SK-N-SH (cell line): ENCODE measurements at regions not wholly inside any gene's neighbourhood (a gene's known extent, or its start where the extent isn't known, plus 50 kb on each side); places are given as distances from the start of the nearest gene placed in this dataset.
"Not testable (repeated sequence)": the region's sequence is repeated elsewhere in the genome, so short reads cannot be mapped to it uniquely, and the experiment has no call there.

Experiments
- CTCF ChIA-PET: fragments of 300-600, 350-600 bp; formaldehyde crosslinking; extraction: SDS; loops from one replicate; lab custom pipeline; 2021; lab: Yijun Ruan, JAX
- POLR2A ChIA-PET: fragments of 350-600 bp; sonication (Branson Sonifier 250); formaldehyde crosslinking; extraction: SDS; loops from one replicate; lab custom pipeline; 2020; ENCODE audit warnings: antibody characterized with exemption, inconsistent platforms; lab: Yijun Ruan, JAX
- DNase-seq: peaks from one replicate; pipeline ENCODE4 v3.0.0; 2012
- H2AFZ ChIP-seq: fragments of 200-600 bp; sonication (generic); 2 replicates; pipeline ENCODE4 v1.8.1; 2016; ENCODE audit warnings: antibody characterized with exemption, mild to moderate bottlenecking, low read depth
- H3F3A ChIP-seq: fragments of 200-600 bp; sonication (generic); replicated peaks from 2 replicates; pipeline ENCODE3; 2016; ENCODE audit warnings: antibody characterized with exemption, mild to moderate bottlenecking; ENCODE audit not compliant: insufficient read depth
- H3K27ac ChIP-seq, 2 experiments: fragments of 200-500 bp in 1 of 2; fragments of 200-600 bp in 1 of 2; sonication (Bioruptor generic) in 1 of 2; sonication (generic), shearing (Covaris generic) in 1 of 2; 2 replicates each; pipeline versions ENCODE4 v1.5.1 to v1.6.1; 2014 to 2016; ENCODE audit warnings: low read depth in 2 of 2, inconsistent platforms in 1 of 2, low read length in 1 of 2, mild to moderate bottlenecking in 1 of 2, mixed read lengths in 1 of 2
- H3K27me3 ChIP-seq: fragments of 200-600 bp; sonication (generic), shearing (Covaris generic); 2 replicates; pipeline ENCODE4 v1.6.1; 2016; ENCODE audit warnings: mixed run types; ENCODE audit not compliant: insufficient read depth
- H3K36me3 ChIP-seq, 2 experiments: fragments of 200-500 bp in 1 of 2; fragments of 200-600 bp in 1 of 2; sonication (Bioruptor generic) in 1 of 2; sonication (generic) in 1 of 2; replicated peaks in 1 of 2; 2 replicates each; pipeline versions ENCODE3 to v1.5.1; 2014 to 2016; ENCODE audit warnings: low read length in 1 of 2, mild to moderate bottlenecking in 1 of 2; ENCODE audit not compliant: insufficient read depth in 2 of 2, control insufficient read depth in 1 of 2
- H3K4me1 ChIP-seq, 2 experiments: fragments of 200-500 bp in 1 of 2; fragments of 200-600 bp in 1 of 2; sonication (Bioruptor generic) in 1 of 2; sonication (generic), shearing (Covaris generic) in 1 of 2; 2 replicates each; pipeline versions ENCODE4 v1.5.1 to v1.6.1; 2014 to 2016; ENCODE audit warnings: low read depth in 1 of 2, low read length in 1 of 2, mixed run types in 1 of 2; ENCODE audit not compliant: insufficient read depth in 2 of 2, control insufficient read depth in 1 of 2
- H3K4me2 ChIP-seq: fragments of 200-600 bp; sonication (generic), shearing (Covaris generic); 2 replicates; pipeline ENCODE4 v1.6.1; 2017; ENCODE audit warnings: mixed run types
- H3K4me3 ChIP-seq, 2 experiments: fragments of 200-500 bp in 1 of 2; fragments of 200-600 bp in 1 of 2; sonication (Bioruptor generic) in 1 of 2; sonication (generic), shearing (Covaris generic) in 1 of 2; 2 replicates each; pipeline versions ENCODE4 v1.5.1 to v1.8.1; 2014 to 2016; ENCODE audit warnings: low read depth in 2 of 2, inconsistent platforms in 1 of 2, low read length in 1 of 2, mild to moderate bottlenecking in 1 of 2, mixed read lengths in 1 of 2, moderate library complexity in 1 of 2
- H3K79me2 ChIP-seq: fragments of 200-600 bp; sonication (generic); 2 replicates; pipeline ENCODE4 v1.8.1; 2017; ENCODE audit warnings: mild to moderate bottlenecking; ENCODE audit not compliant: insufficient read depth
- H3K9ac ChIP-seq: fragments of 200-600 bp; sonication (generic); 2 replicates; pipeline ENCODE4 v1.6.1; 2017; ENCODE audit warnings: mixed run types
- H3K9me2 ChIP-seq: fragments of 200-600 bp; sonication (generic); 2 replicates; pipeline ENCODE4 v1.6.1; 2017; ENCODE audit warnings: mixed run types
- H3K9me3 ChIP-seq: fragments of 200-600 bp; sonication (generic); 2 replicates; pipeline ENCODE4 v1.6.1; 2017; ENCODE audit warnings: mixed run types, mild to moderate bottlenecking, moderate library complexity
- H4K20me1 ChIP-seq: fragments of 200-600 bp; sonication (generic); 2 replicates; pipeline ENCODE4 v1.6.1; 2017; ENCODE audit warnings: mild to moderate bottlenecking, mixed run types; ENCODE audit not compliant: insufficient read depth
- CHD2 ChIP-seq: fragments of 150-350 bp; IDR thresholded peaks from 2 replicates; pipeline ENCODE4 v1.6.1; 2018; ENCODE audit warnings: low read length; ENCODE audit not compliant: partially characterized antibody
- EZH2phosphoT487 ChIP-seq: fragments of 200-600 bp; sonication (generic); IDR thresholded peaks from 2 replicates; pipeline ENCODE4 v1.6.1; 2017; ENCODE audit warnings: low read depth, mixed run types, mild to moderate bottlenecking, antibody characterized with exemption, moderate library complexity, borderline replicate concordance
- FOSL2 ChIP-seq: IDR thresholded peaks from 2 replicates; pipeline ENCODE4 v1.4.0; 2012; ENCODE audit warnings: low read depth, mild to moderate bottlenecking, moderate library complexity, borderline replicate concordance
- GATA2 ChIP-seq: sonication (generic); formaldehyde crosslinking; IDR thresholded peaks from 2 replicates; pipeline ENCODE4 v1.5.0; 2020; ENCODE audit warnings: mild to moderate bottlenecking, missing genetic modification reagents
- MAX ChIP-seq: IDR thresholded peaks from 2 replicates; pipeline ENCODE4 v1.4.0; 2012; ENCODE audit warnings: low read depth
- RAD21 ChIP-seq: IDR thresholded peaks from 2 replicates; pipeline ENCODE4 v1.6.1; 2012; ENCODE audit warnings: mild to moderate bottlenecking, low read length
- RCOR1 ChIP-seq: fragments of 150-350 bp; IDR thresholded peaks from 2 replicates; pipeline ENCODE4 v1.6.1; 2017; ENCODE audit warnings: antibody characterized with exemption, low read length
- REST ChIP-seq: IDR thresholded peaks from 2 replicates; pipeline ENCODE4 v1.6.1; 2012; ENCODE audit warnings: mild to moderate bottlenecking, low read depth, low read length, moderate library complexity
- TEAD4 ChIP-seq: IDR thresholded peaks from 2 replicates; pipeline ENCODE4 v1.4.0; 2012; ENCODE audit warnings: mild to moderate bottlenecking, borderline replicate concordance; ENCODE audit not compliant: insufficient read depth
- WGBS: methylation state at CpG from one replicate; pipeline ENCODE4 v1.1.6; 2017; ENCODE audit warnings: low lambda C conversion rate; 5-methylcytosine and 5-hydroxymethylcytosine counted together

- no peaks in the 10 kb centered on the region for H3K9me3 ChIP-seq
- no peak for DNase-seq
- H4K20me1 ChIP-seq: no peaks in the 10 kb centered on the region
- H3K27me3 ChIP-seq: no peaks in the 10 kb centered on the region
- no peak overlapping the region for H3K4me3 ChIP-seq
- H3K36me3 ChIP-seq: no peaks in the 10 kb centered on the region
- H3K4me1 ChIP-seq: no peaks in the 10 kb centered on the region
- H3K79me2 ChIP-seq: no peaks in the 10 kb centered on the region
- ChIA-PET POLR2A (no interaction called here), CTCF (no interaction called here)
- no peak overlapping the region for H3K9ac ChIP-seq
- TF ChIP-seq CHD2: no peak
- no peak for TF ChIP-seq GATA2 (CRISPR knock-in tag)
- no peak for TF ChIP-seq TEAD4
- TF ChIP-seq RAD21: no peak
- TF ChIP-seq EZH2phosphoT487: no peak
- TF ChIP-seq MAX: no peak
- no peak for TF ChIP-seq RCOR1
- no peak for TF ChIP-seq FOSL2
- TF ChIP-seq REST: no peak
- no peak overlapping the region for H3K4me2 ChIP-seq
- no peak overlapping the region for H3K27ac ChIP-seq
- 0% methylated on average over 1 of the region's 1 CpG for WGBS
- no peaks in the 10 kb centered on the region for H3K9me2 ChIP-seq
- no peaks in the 10 kb centered on the region for H3F3A ChIP-seq
- no peak overlapping the region for H2AFZ ChIP-seq
Measured at GRCh38 chr10:44578271-44578670, 193.4 kb upstream of the CXCL12 start.

GRCh38 chr10:44578963-44579362, 194.1 kb upstream of the CXCL12 start:
- H3K79me2 ChIP-seq, H4K20me1 ChIP-seq, H3K9ac ChIP-seq, H3K4me1 ChIP-seq, H3K4me2 ChIP-seq, H2AFZ ChIP-seq, H3K9me2 ChIP-seq, H3K9me3 ChIP-seq, H3K4me3 ChIP-seq, CTCF ChIA-PET, H3K27me3 ChIP-seq, H3K36me3 ChIP-seq, POLR2A ChIA-PET, H3K27ac ChIP-seq, H3F3A ChIP-seq, DNase-seq: not testable (repeated sequence)
- 6% methylated on average over 1 of the region's 1 CpG for WGBS
